ENCODE measurements at regions not wholly inside any gene's neighbourhood (a gene's known extent, or its start where the extent isn't known, plus 50 kb on each side); places are given as distances from the start of the nearest gene placed in this dataset.

GRCh38 chr1:226816576-226816975 is 53.8 kb upstream of the PSEN2 start:
- no peak for FAIRE-seq
- no peaks in the 10 kb centered on the region for H3K36me3 ChIP-seq
- H3K4me3 ChIP-seq = no peak overlapping the region
- no peak for DNase-seq
- WGBS, 2 donors = 71 to 74% methylated on average over 3 of the region's 3 CpGs
- no peaks in the 10 kb centered on the region for H3K27me3 ChIP-seq
- intact Hi-C loops (cut with DNase I) = no loop called here
- H3K27ac ChIP-seq = no peak overlapping the region
- TF ChIP-seq CTCF (IDR thresholded peaks at IDR 0.05) = no peak
- no peaks in the 10 kb centered on the region for H3K9me3 ChIP-seq
- ATAC-seq = no peak
- no peaks in the 10 kb centered on the region for H3K4me1 ChIP-seq

- 67 to 68% methylated on average over 10 of the region's 10 CpGs for WGBS, 2 donors
- Histone ChIP-seq H3K4me1 (no peaks in the 10 kb centered on the region), H3K27me3 (no peaks in the 10 kb centered on the region), H3K27ac (no peak overlapping the region), H3K36me3 (no peaks in the 10 kb centered on the region), H3K9me3 (no peaks in the 10 kb centered on the region), H3K4me3 (no peak overlapping the region)
- DNase-seq (peak in 4 of 6 donors; percentile 22 to 60 (median 32)), FAIRE-seq (no peak), ATAC-seq (peak; percentile 31 to 85 (median 70))
- intact Hi-C loops (cut with DNase I) = no loop called here
- no peak for TF ChIP-seq CTCF (IDR thresholded peaks at IDR 0.05)
Measured at GRCh38 chr1:226814751-226815537, 55.5 kb upstream of the PSEN2 start.

GRCh38 chr1:226813671-226814591 is 56.5 kb upstream of the PSEN2 start:
- DNase-seq (no peak), ATAC-seq (no peak), FAIRE-seq (no peak)
- 79 to 87% methylated on average over 7 of the region's 7 CpGs for WGBS, 2 donors
- no peaks in the 10 kb centered on the region for H3K27me3 ChIP-seq
- no peaks in the 10 kb centered on the region for H3K9me3 ChIP-seq
- intact Hi-C loops (cut with DNase I) = no loop called here
- no peak overlapping the region for H3K27ac ChIP-seq
- no peak overlapping the region for H3K4me3 ChIP-seq
- no peaks in the 10 kb centered on the region for H3K4me1 ChIP-seq
- no peak for TF ChIP-seq CTCF (IDR thresholded peaks at IDR 0.05)
- H3K36me3 ChIP-seq = no peaks in the 10 kb centered on the region

- TF ChIP-seq CTCF (IDR thresholded peaks at IDR 0.05) = no peak
- WGBS, 2 donors = 85 to 91% methylated on average over 4 of the region's 4 CpGs
- Histone ChIP-seq H3K4me1 (no peaks in the 10 kb centered on the region), H3K27ac (no peak overlapping the region), H3K36me3 (no peaks in the 10 kb centered on the region), H3K27me3 (no peaks in the 10 kb centered on the region), H3K4me3 (no peak overlapping the region), H3K9me3 (no peaks in the 10 kb centered on the region)
- DNase-seq (no peak), ATAC-seq (no peak), FAIRE-seq (no peak)
- intact Hi-C loops (cut with DNase I) = no loop called here
Measured at GRCh38 chr1:226810681-226811080, 59.7 kb upstream of the PSEN2 start.
